Effector memory CD8-positive, alpha-beta T cell (primary cell): ENCODE measurements at regions not wholly inside any gene's neighbourhood (a gene's known extent, or its start where the extent isn't known, plus 50 kb on each side); places are given as distances from the start of the nearest gene placed in this dataset.
"Not testable (repeated sequence)": the region's sequence is repeated elsewhere in the genome, so short reads cannot be mapped to it uniquely, and the experiment has no call there.

Experiments used
- ATAC-seq: fragments of 150-1000 bp; cut with Tn5 transposase; replicated peaks from 2 replicates; pipeline ENCODE4 v1.10.0; 2021; ENCODE audit warnings: mild to moderate bottlenecking, moderate library complexity
- DNase-seq, 3 experiments: peaks; one replicate each; pipeline ENCODE4 v3.0.0; 2021
- H3K27ac Mint-ChIP-seq, 2 donors: one replicate each; pipeline ENCODE4 v1.8.0; 2022; ENCODE audit warnings: mild to moderate bottlenecking in 2 of 2, mixed read lengths in 2 of 2, moderate library complexity in 2 of 2
- H3K27me3 Mint-ChIP-seq, 2 donors: one replicate each; pipeline ENCODE4 v1.8.0; 2022; ENCODE audit warnings: mixed read lengths in 2 of 2
- H3K36me3 Mint-ChIP-seq: one replicate; pipeline ENCODE4 v1.8.0; 2022; ENCODE audit warnings: mild to moderate bottlenecking, moderate library complexity, mixed read lengths; ENCODE audit not compliant: insufficient read depth
- H3K4me1 Mint-ChIP-seq, 2 donors: one replicate each; pipeline ENCODE4 v1.8.0; 2022; ENCODE audit warnings: low read depth in 2 of 2, mixed read lengths in 2 of 2
- H3K4me3 Mint-ChIP-seq, 2 donors: one replicate each; pipeline ENCODE4 v1.8.0; 2022; ENCODE audit warnings: mild to moderate bottlenecking in 2 of 2, mixed read lengths in 2 of 2, moderate library complexity in 2 of 2
- H3K9me3 Mint-ChIP-seq, 2 donors: one replicate each; pipeline ENCODE4 v1.8.0; 2022; ENCODE audit warnings: mixed read lengths in 2 of 2

DNA sequence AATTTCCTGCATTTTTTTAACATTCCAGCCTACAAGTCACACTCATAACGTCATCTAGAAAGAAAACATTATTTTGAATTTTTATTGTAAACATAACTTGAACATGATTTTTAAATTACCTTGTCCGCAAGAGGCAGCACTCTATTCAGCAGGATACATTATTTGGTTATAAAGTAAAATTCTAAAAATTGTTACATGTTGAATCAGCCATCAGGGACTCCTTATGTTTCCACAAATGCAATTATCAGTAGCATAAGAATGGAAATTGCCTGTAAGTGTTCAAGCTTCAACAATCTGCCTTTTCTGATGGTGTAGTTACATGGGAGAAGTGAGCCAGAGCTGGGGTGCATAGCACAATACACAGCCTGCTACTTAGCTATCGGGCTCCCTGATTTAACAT, 97.5 kb downstream of the ZNF365 start:
- H3K4me3 Mint-ChIP-seq = no peak overlapping the region
- H3K27ac Mint-ChIP-seq = no peak overlapping the region
- H3K27me3 Mint-ChIP-seq = peaks cover 6 to 16% of the 10 kb centered on the region in 2 donors
- no peaks in the 10 kb centered on the region for H3K9me3 Mint-ChIP-seq
- ATAC-seq (no peak), DNase-seq (no peak)
- H3K36me3 Mint-ChIP-seq = no peaks in the 10 kb centered on the region
- no peaks in the 10 kb centered on the region for H3K4me1 Mint-ChIP-seq

- Mint-ChIP-seq H3K4me3 (no peak overlapping the region), H3K27ac (no peak overlapping the region), H3K36me3 (no peaks in the 10 kb centered on the region), H3K4me1 (no peaks in the 10 kb centered on the region), H3K27me3 (peaks cover 6 to 16% of the 10 kb centered on the region in 2 donors), H3K9me3 (no peaks in the 10 kb centered on the region)
- DNase-seq = no peak
- no peak for ATAC-seq
Measured at GRCh38 chr10:62473241-62473640, 99.1 kb downstream of the ZNF365 start.

DNA sequence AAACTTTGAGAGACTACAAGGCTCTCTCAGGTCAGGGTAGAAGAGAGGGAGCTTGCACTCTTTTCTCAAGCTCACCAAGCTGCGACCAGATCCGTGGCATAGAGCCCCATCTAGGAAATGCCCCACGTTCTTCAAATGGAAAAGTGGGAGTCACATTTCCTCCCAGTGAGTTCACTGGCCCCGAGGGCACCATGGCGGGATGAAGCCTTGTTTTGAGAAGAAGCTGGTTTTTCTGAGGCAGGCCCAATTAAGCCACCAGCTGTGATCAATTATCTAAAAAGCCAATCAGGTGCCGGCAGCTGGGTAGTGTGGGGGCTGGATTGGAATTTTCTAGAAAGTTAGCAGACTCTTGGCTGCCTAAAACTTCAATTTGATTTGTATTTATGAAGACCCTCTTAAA, 101.4 kb downstream of the ZNF365 start:
- Mint-ChIP-seq H3K36me3 (no peaks in the 10 kb centered on the region), H3K27me3 (peaks cover 6 to 22% of the 10 kb centered on the region in 2 donors), H3K4me3 (no peak overlapping the region), H3K27ac (no peak overlapping the region), H3K9me3 (no peaks in the 10 kb centered on the region), H3K4me1 (no peaks in the 10 kb centered on the region)
- DNase-seq = no peak
- ATAC-seq = no peak

DNA sequence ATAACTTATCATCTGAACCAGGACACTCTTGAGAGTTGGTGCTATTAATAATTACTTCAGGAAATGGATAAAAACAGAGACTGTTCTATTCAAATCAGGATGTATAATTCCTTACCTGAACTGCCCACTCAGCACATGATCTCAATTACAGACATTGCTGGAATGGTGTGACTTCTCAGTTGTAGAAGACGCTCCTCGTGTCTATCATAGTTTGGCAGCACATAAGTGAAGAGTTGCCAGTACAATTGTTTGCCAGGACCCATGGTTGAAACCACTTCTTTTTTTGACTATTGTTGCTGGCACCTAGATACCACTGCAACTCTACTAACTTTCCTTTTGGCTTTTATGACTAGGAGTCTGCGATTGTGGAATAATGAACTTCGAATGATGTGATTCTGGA, 105.4 kb downstream of the ZNF365 start:
- Mint-ChIP-seq H3K27me3 (peaks cover 10 to 18% of the 10 kb centered on the region in 2 donors), H3K36me3 (no peaks in the 10 kb centered on the region), H3K27ac (no peak overlapping the region), H3K9me3 (no peaks in the 10 kb centered on the region), H3K4me3 (no peak overlapping the region), H3K4me1 (peaks cover 4 to 6% of the 10 kb centered on the region in 2 donors)
- ATAC-seq = no peak
- DNase-seq = no peak

- H3K4me3 Mint-ChIP-seq = no peak overlapping the region
- H3K4me1 Mint-ChIP-seq = peaks cover 4 to 6% of the 10 kb centered on the region in 2 donors
- H3K27me3 Mint-ChIP-seq = peaks cover 10 to 24% of the 10 kb centered on the region in 2 donors
- H3K36me3 Mint-ChIP-seq = no peaks in the 10 kb centered on the region
- no peak overlapping the region for H3K27ac Mint-ChIP-seq
- ATAC-seq (no peak), DNase-seq (no peak)
- no peaks in the 10 kb centered on the region for H3K9me3 Mint-ChIP-seq
Measured at GRCh38 chr10:62480196-62480595, 106.0 kb downstream of the ZNF365 start.

DNA sequence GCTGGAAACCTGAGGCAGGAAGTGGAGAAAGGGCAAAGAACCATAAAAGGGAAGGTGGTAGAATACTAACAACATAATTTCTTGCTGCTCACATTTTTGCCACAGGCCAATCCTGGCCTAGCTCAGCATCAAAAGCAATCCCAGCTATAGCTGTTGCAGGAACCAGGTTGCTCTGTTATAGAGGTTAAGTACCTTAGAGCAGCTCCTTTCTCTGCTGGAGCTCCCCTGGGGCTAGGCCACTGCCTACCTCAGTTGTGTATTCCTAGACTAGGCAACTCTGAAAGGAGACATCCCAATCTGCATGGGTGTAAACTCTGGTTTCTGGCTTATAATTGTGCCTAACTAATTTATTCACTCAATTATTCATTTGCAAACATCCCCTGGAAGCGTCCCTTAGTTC, 108.4 kb downstream of the ZNF365 start:
- DNase-seq = no peak
- no peak overlapping the region for H3K4me3 Mint-ChIP-seq
- H3K9me3 Mint-ChIP-seq = no peaks in the 10 kb centered on the region
- no peaks in the 10 kb centered on the region for H3K36me3 Mint-ChIP-seq
- no peak for ATAC-seq
- H3K27ac Mint-ChIP-seq = no peak overlapping the region
- H3K4me1 Mint-ChIP-seq = peaks cover 4 to 6% of the 10 kb centered on the region in 2 donors
- peaks cover 10 to 24% of the 10 kb centered on the region in 2 donors for H3K27me3 Mint-ChIP-seq

GRCh38 chr10:62491597-62491996, 117.4 kb downstream of the ZNF365 start:
- DNase-seq = no peak
- Mint-ChIP-seq H3K4me1 (no peaks in the 10 kb centered on the region), H3K27ac (no peak overlapping the region), H3K4me3 (no peak overlapping the region), H3K27me3 (peaks cover 18 to 21% of the 10 kb centered on the region in 2 donors), H3K9me3 (no peaks in the 10 kb centered on the region), H3K36me3 (no peaks in the 10 kb centered on the region)
- ATAC-seq = no peak

GRCh38 chr10:62492012-62492869, 118.1 kb downstream of the ZNF365 start:
- Mint-ChIP-seq H3K36me3 (no peaks in the 10 kb centered on the region), H3K4me3 (no peak overlapping the region), H3K9me3 (no peaks in the 10 kb centered on the region), H3K27ac (no peak overlapping the region), H3K27me3 (peaks cover 18 to 21% of the 10 kb centered on the region in 2 donors), H3K4me1 (no peaks in the 10 kb centered on the region)
- DNase-seq = no peak
- no peak for ATAC-seq

DNA sequence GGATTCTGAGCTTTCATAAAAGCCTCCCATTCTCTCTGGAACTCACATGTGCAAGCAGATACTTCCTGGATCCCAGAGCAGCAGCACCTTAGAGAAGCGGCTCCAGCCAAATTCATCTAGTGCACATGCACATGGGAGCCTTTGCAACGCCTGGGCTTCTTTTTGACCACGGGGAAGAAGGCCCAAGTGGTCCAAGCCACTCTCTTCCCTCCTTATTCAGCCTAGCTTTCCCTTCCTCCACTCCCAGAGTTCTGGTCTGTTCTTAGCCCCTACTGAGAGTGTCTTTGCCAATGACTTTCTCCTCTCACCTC, 118.7 kb downstream of the ZNF365 start:
- Mint-ChIP-seq H3K9me3 (no peaks in the 10 kb centered on the region), H3K4me3 (no peak overlapping the region), H3K36me3 (no peaks in the 10 kb centered on the region), H3K27ac (no peak overlapping the region), H3K4me1 (no peaks in the 10 kb centered on the region), H3K27me3 (peaks cover 18 to 21% of the 10 kb centered on the region in 2 donors)
- ATAC-seq (no peak), DNase-seq (no peak)

GRCh38 chr10:62496925-62497324, 122.8 kb downstream of the ZNF365 start:
- no peak overlapping the region for H3K4me3 Mint-ChIP-seq
- H3K27ac Mint-ChIP-seq = no peak overlapping the region
- no peaks in the 10 kb centered on the region for H3K36me3 Mint-ChIP-seq
- H3K27me3 Mint-ChIP-seq = peaks cover 18 to 21% of the 10 kb centered on the region in 2 donors
- DNase-seq = no peak
- no peaks in the 10 kb centered on the region for H3K9me3 Mint-ChIP-seq
- H3K4me1 Mint-ChIP-seq = no peaks in the 10 kb centered on the region
- no peak for ATAC-seq

DNA sequence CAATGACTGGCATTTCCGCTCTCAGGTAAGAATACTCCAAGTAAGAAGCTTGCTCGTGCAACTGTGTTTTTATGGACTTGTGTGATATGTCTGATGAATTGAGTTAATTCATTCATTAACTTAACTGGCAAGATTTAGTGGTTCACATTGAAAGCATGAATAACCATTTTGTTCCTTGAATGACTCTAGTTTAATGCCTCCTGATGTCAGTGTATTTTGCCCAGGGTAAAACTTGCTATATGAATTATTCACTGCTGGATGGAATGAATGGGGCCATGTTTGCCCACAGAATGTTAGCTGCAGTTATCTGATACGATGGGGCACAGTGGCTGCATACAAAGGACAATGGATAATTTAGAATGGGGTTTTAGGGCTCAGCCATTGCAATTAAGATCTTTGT, 124.1 kb downstream of the ZNF365 start:
- no peak for ATAC-seq
- H3K9me3 Mint-ChIP-seq = no peaks in the 10 kb centered on the region
- H3K36me3 Mint-ChIP-seq = no peaks in the 10 kb centered on the region
- H3K27me3 Mint-ChIP-seq = peaks cover 17 to 18% of the 10 kb centered on the region in 2 donors
- H3K4me1 Mint-ChIP-seq = no peaks in the 10 kb centered on the region
- H3K27ac Mint-ChIP-seq = no peak overlapping the region
- no peak for DNase-seq
- H3K4me3 Mint-ChIP-seq = no peak overlapping the region

DNA sequence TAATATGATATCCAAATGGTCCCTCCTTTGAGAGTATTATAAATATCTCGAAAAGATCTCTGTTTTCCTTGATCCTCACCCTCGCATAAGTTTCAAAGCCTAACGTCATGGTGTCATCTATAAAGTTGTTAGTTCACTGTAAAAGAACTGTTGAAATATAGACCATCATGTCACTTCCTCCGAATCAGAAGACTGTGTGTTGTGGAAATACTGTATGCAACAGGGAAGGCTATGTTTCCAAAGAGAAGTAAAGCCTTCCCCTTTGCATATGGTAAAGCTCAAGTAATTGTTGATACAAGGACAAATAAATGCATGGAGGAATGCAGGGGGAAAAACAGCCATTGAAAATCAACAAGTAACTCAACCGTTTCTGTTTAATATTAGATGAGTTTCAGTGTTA, 125.9 kb downstream of the ZNF365 start:
- not testable (repeated sequence) for DNase-seq, H3K4me3 Mint-ChIP-seq, H3K27ac Mint-ChIP-seq, H3K4me1 Mint-ChIP-seq, H3K9me3 Mint-ChIP-seq, H3K36me3 Mint-ChIP-seq, ATAC-seq
- peaks cover 8 to 12% of the 10 kb centered on the region in 2 donors for H3K27me3 Mint-ChIP-seq

GRCh38 chr10:62501547-62501946, 127.4 kb downstream of the ZNF365 start:
- ATAC-seq (no peak), DNase-seq (no peak)
- Mint-ChIP-seq H3K27ac (no peak overlapping the region), H3K27me3 (no peaks in the 10 kb centered on the region), H3K9me3 (no peaks in the 10 kb centered on the region), H3K4me3 (no peak overlapping the region), H3K4me1 (no peaks in the 10 kb centered on the region), H3K36me3 (no peaks in the 10 kb centered on the region)

GRCh38 chr10:62502995-62503613, 128.9 kb downstream of the ZNF365 start:
- no peaks in the 10 kb centered on the region for H3K4me1 Mint-ChIP-seq

More at GRCh38 chr10:62502995-62503613, 128.9 kb downstream of the ZNF365 start:
- Mint-ChIP-seq H3K4me3 (no peak overlapping the region), H3K9me3 (no peaks in the 10 kb centered on the region), H3K27me3 (no peaks in the 10 kb centered on the region), H3K36me3 (no peaks in the 10 kb centered on the region), H3K27ac (no peak overlapping the region)
- DNase-seq = no peak
- no peak for ATAC-seq
